Esophagus (tissue), 2 donors: ENCODE measurements at regions not wholly inside any gene's neighbourhood (a gene's known extent, or its start where the extent isn't known, plus 50 kb on each side); places are given as distances from the start of the nearest gene placed in this dataset.

Experiments
- H3K27ac ChIP-seq, 2 donors: one replicate each; pipeline ENCODE4 v1.5.1; 2013; ENCODE audit warnings: low read depth in 2 of 2, mild to moderate bottlenecking in 2 of 2, inconsistent platforms in 1 of 2, low read length in 1 of 2, moderate library complexity in 1 of 2
- H3K27me3 ChIP-seq, 2 donors: one replicate each; pipeline ENCODE4 v1.6.1; 2013; ENCODE audit warnings: low read length in 2 of 2, control low read depth in 1 of 2, mild to moderate bottlenecking in 1 of 2; ENCODE audit not compliant: insufficient read depth in 2 of 2, control insufficient read depth in 1 of 2
- H3K36me3 ChIP-seq, 2 donors: one replicate each; pipeline ENCODE4 v1.6.1; 2013; ENCODE audit warnings: low read length in 1 of 2; ENCODE audit not compliant: control insufficient read depth in 2 of 2, insufficient read depth in 2 of 2
- H3K4me1 ChIP-seq, 2 donors: one replicate each; pipeline ENCODE4 v1.6.1; 2013; ENCODE audit warnings: low read length in 1 of 2; ENCODE audit not compliant: control insufficient read depth in 2 of 2, insufficient read depth in 2 of 2
- H3K4me3 ChIP-seq, 2 donors: one replicate each; pipeline ENCODE4 v1.5.1; 2013; ENCODE audit warnings: low read length in 2 of 2, mild to moderate bottlenecking in 2 of 2, low read depth in 1 of 2, moderate library complexity in 1 of 2
- H3K9me3 ChIP-seq, 2 donors: one replicate each; pipeline ENCODE4 v1.6.1; 2013; ENCODE audit warnings: mild to moderate bottlenecking in 2 of 2, low read depth in 1 of 2, low read length in 1 of 2, moderate library complexity in 1 of 2; ENCODE audit not compliant: control insufficient read depth in 2 of 2, insufficient read depth in 1 of 2
- WGBS, 2 donors: extraction: QIAGEN DNeasy Blood & Tissue Kit; methylation state at CpG; one replicate each; pipeline ENCODE4 v1.1.7; 2013; 5-methylcytosine and 5-hydroxymethylcytosine counted together
- donor health status: healthy with polysubstance abuse.
- donor health status: Bipolar disorder and iron deficiency.

- H3K4me1 ChIP-seq = no peaks in the 10 kb centered on the region
- H3K27ac ChIP-seq = no peak overlapping the region
- no peaks in the 10 kb centered on the region for H3K27me3 ChIP-seq
- no peaks in the 10 kb centered on the region for H3K36me3 ChIP-seq
- H3K4me3 ChIP-seq = no peak overlapping the region
- peaks cover 2 to 8% of the 10 kb centered on the region in 2 donors for H3K9me3 ChIP-seq
Measured at GRCh38 chr21:35422011-35422410, 372.9 kb upstream of the RUNX1 start.

DNA sequence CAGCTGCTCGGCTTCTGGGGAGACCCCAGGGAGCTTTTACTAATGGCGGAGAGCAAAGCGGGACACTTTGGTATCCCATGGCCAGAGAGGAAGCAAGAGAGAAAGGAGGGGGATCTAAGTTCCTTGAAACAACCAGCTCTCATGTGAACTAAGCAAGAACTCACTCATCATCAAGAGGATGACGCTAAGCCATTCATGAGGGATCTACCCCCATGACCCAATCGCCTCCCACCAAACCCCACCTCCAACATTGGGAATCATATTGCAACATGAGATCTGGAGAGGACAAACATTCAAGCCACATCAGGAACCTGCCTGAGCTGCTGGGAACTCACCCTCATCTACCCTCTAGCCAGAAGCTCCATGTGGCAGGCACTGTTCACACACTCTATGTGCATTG is 372.1 kb upstream of the RUNX1 start:
- peaks cover 2 to 8% of the 10 kb centered on the region in 2 donors for H3K9me3 ChIP-seq
- H3K4me3 ChIP-seq = no peak overlapping the region
- 93 to 94% methylated on average over 5 of the region's 5 CpGs for WGBS, 2 donors
- no peaks in the 10 kb centered on the region for H3K36me3 ChIP-seq
- H3K27me3 ChIP-seq = no peaks in the 10 kb centered on the region
- no peak overlapping the region for H3K27ac ChIP-seq
- no peaks in the 10 kb centered on the region for H3K4me1 ChIP-seq

- Histone ChIP-seq H3K9me3 (peaks cover 2 to 8% of the 10 kb centered on the region in 2 donors), H3K27me3 (no peaks in the 10 kb centered on the region), H3K4me1 (no peaks in the 10 kb centered on the region), H3K36me3 (no peaks in the 10 kb centered on the region), H3K4me3 (no peak overlapping the region), H3K27ac (no peak overlapping the region)
- WGBS, 2 donors = 66 to 80% methylated on average over 2 of the region's 2 CpGs
Measured at GRCh38 chr21:35420656-35421055, 371.6 kb upstream of the RUNX1 start.

- WGBS, 2 donors = 94 to 96% methylated on average over 5 of the region's 5 CpGs
- no peak overlapping the region for H3K4me3 ChIP-seq
Measured at GRCh38 chr21:35417762-35418161, 368.7 kb upstream of the RUNX1 start.

GRCh38 chr21:35416866-35417489 is 367.9 kb upstream of the RUNX1 start:
- no peaks in the 10 kb centered on the region for H3K4me1 ChIP-seq
- H3K4me3 ChIP-seq = no peak overlapping the region
- no peaks in the 10 kb centered on the region for H3K36me3 ChIP-seq
- WGBS, 2 donors = 63 to 67% methylated on average over 8 of the region's 8 CpGs
- H3K27me3 ChIP-seq = no peaks in the 10 kb centered on the region
- no peaks in the 10 kb centered on the region for H3K9me3 ChIP-seq
- no peak overlapping the region for H3K27ac ChIP-seq

More at GRCh38 chr21:35417762-35418161, 368.7 kb upstream of the RUNX1 start:
- H3K27ac ChIP-seq = no peak overlapping the region
- H3K4me1 ChIP-seq = no peaks in the 10 kb centered on the region
- no peaks in the 10 kb centered on the region for H3K27me3 ChIP-seq
- H3K36me3 ChIP-seq = no peaks in the 10 kb centered on the region
- peaks cover 2 to 5% of the 10 kb centered on the region in 2 donors for H3K9me3 ChIP-seq

- Histone ChIP-seq H3K9me3 (no peaks in the 10 kb centered on the region), H3K27ac (no peak overlapping the region), H3K27me3 (no peaks in the 10 kb centered on the region), H3K36me3 (no peaks in the 10 kb centered on the region), H3K4me3 (no peak overlapping the region), H3K4me1 (no peaks in the 10 kb centered on the region)
- WGBS, 2 donors = 73 to 75% methylated on average over 7 of the region's 7 CpGs
Measured at GRCh38 chr21:35414507-35415139, 365.5 kb upstream of the RUNX1 start.

- Histone ChIP-seq H3K4me1 (no peaks in the 10 kb centered on the region), H3K27me3 (no peaks in the 10 kb centered on the region), H3K36me3 (no peaks in the 10 kb centered on the region), H3K4me3 (no peak overlapping the region), H3K27ac (no peak overlapping the region), H3K9me3 (no peaks in the 10 kb centered on the region)
- 81 to 82% methylated on average over 3 of the region's 3 CpGs for WGBS, 2 donors
Measured at GRCh38 chr21:35414056-35414455, 365.0 kb upstream of the RUNX1 start.

DNA sequence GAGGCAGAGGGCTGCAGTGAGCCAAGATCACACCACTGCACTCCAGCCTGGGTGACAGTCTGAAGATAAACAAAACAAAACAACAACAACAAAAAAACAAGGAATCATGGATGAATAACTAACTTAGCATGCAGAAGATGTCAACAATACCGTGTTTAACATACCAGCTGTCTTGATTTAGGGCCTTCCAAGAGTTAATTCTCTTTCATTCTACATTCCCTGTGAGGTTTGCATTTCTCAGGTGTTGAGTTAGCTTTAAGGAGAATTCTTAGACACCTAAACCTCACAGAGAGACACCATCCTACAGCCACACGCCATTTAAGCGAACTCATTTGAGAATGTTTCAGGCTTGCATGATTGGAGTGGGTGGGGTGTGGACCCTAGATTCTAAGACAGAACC is 363.1 kb upstream of the RUNX1 start:
- no peaks in the 10 kb centered on the region for H3K4me1 ChIP-seq
- H3K36me3 ChIP-seq = no peaks in the 10 kb centered on the region
- no peaks in the 10 kb centered on the region for H3K9me3 ChIP-seq
- no peak overlapping the region for H3K27ac ChIP-seq
- no peak overlapping the region for H3K4me3 ChIP-seq
- no peaks in the 10 kb centered on the region for H3K27me3 ChIP-seq
- 92 to 95% methylated on average over 3 of the region's 3 CpGs for WGBS, 2 donors

GRCh38 chr21:35411434-35411833 is 362.3 kb upstream of the RUNX1 start:
- WGBS, 2 donors = 94 to 96% methylated on average over 11 of the region's 11 CpGs
- H3K27me3 ChIP-seq = no peaks in the 10 kb centered on the region
- no peaks in the 10 kb centered on the region for H3K4me1 ChIP-seq
- H3K9me3 ChIP-seq = no peaks in the 10 kb centered on the region
- no peak overlapping the region for H3K4me3 ChIP-seq
- no peak overlapping the region for H3K27ac ChIP-seq
- no peaks in the 10 kb centered on the region for H3K36me3 ChIP-seq

DNA sequence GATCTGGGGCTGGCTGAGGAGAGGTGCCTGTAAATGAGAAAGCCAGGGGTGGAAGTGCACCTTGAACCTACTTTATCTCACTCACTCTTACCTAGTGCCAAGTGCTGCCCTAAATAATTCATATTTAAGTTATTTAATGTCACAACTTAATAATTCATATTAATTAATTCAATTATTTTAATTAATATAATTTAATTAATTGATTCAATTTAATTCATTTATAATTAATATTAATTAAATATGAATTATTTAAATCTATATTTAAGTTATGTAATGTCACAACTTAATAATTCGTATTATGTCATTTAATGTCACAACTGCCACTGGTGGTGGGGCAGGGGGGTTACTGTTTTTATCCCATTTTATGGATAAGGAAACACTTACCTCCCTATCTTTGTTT is 361.6 kb upstream of the RUNX1 start:
- Histone ChIP-seq H3K9me3 (no peaks in the 10 kb centered on the region), H3K27ac (no peak overlapping the region), H3K27me3 (no peaks in the 10 kb centered on the region), H3K4me1 (no peaks in the 10 kb centered on the region), H3K4me3 (no peak overlapping the region), H3K36me3 (no peaks in the 10 kb centered on the region)
- WGBS, 2 donors = 93 to 96% methylated on average over 1 of the region's 1 CpG
